ENCODE measurements at regions not wholly inside any gene's neighbourhood (a gene's known extent, or its start where the extent isn't known, plus 50 kb on each side); places are given as distances from the start of the nearest gene placed in this dataset.

DNA sequence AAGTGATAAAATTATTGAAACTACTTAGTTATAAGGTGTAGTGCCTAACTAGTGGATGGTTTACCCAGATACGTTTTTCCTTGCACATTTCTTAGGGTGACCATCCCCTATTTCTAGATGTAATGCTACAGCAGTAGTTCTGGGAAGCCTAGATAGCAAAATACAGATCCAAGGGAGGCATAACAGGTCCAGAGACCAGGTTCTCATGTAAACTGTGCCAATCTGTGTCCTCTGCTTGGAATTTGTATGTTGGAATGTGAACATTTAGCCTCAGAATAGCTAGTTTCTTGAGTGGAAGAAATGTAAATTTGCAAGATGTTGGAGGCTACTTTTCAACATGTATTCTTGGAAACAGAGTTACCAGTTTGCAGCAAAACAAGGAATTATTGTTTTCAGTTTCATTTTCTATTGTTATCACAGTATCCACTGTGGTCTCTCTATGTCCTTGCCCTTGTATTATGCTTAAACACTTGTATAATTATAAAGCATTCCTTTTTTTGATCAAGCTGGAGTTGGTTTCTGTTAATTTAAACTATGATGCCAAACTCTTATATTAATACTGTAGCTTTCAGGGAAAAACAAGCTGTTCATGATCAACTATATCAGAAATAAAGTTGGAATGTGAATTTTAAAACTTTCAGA, 102.0 kb upstream of the BRINP3 start:
- no peak overlapping the region for H3K4me3 ChIP-seq (ENCODE audit: low read length)
- DNase-seq (ENCODE audit: low read depth): no peak
- TF ChIP-seq, protein P1, sequence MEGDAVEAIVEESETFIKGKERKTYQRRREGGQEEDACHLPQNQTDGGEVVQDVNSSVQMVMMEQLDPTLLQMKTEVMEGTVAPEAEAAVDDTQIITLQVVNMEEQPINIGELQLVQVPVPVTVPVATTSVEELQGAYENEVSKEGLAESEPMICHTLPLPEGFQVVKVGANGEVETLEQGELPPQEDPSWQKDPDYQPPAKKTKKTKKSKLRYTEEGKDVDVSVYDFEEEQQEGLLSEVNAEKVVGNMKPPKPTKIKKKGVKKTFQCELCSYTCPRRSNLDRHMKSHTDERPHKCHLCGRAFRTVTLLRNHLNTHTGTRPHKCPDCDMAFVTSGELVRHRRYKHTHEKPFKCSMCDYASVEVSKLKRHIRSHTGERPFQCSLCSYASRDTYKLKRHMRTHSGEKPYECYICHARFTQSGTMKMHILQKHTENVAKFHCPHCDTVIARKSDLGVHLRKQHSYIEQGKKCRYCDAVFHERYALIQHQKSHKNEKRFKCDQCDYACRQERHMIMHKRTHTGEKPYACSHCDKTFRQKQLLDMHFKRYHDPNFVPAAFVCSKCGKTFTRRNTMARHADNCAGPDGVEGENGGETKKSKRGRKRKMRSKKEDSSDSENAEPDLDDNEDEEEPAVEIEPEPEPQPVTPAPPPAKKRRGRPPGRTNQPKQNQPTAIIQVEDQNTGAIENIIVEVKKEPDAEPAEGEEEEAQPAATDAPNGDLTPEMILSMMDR (conservative IDR thresholded peaks at IDR 0.05; ENCODE audit: low read depth, low read length): no peak

DNA sequence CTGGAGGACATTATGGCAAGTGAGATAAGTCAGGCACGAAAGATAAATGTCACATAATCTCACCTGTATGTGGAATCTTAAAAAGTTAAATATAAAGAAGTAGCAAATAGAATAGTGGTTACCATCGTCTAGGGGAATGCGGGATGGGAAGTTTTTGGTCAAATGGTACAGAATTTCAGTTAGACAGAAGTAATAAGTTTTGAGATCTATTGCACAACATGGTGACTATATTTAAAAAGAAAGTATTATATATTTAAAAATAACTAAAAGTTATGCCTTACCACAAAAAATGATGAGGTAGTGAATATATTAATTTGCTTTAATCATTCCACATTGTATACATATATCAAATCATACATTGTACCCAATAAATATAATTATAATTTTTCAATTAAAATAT, 106.2 kb upstream of the BRINP3 start:
- no peak for DNase-seq (ENCODE audit: low read depth)
- H3K4me3 ChIP-seq (ENCODE audit: low read length): no peak overlapping the region
- TF ChIP-seq, protein P1 (conservative IDR thresholded peaks at IDR 0.05; ENCODE audit: low read depth, low read length): no peak

DNA sequence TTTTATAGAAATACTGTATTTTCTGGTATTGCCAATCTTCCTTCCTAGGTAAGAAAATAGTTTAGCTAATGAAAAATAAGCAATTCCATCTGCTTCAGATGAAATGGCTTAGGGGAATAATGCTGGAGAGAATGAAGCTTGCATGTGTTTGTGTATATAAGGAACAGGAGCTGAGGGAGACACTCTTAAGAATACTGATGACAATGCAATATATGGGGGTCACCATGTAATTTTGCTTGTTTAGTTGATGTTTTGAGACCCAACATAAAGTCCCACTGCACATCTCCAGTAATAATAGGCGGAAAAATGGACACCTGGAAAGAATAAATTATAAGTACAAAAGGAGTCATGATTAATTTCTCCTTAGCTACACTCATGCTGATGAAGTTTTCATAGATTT, 110.8 kb upstream of the BRINP3 start:
- no peak for DNase-seq (ENCODE audit: low read depth)
- no peak overlapping the region for H3K4me3 ChIP-seq (ENCODE audit: low read length)
- TF ChIP-seq, protein P1 (conservative IDR thresholded peaks at IDR 0.05; ENCODE audit: low read depth, low read length): no peak

DNA sequence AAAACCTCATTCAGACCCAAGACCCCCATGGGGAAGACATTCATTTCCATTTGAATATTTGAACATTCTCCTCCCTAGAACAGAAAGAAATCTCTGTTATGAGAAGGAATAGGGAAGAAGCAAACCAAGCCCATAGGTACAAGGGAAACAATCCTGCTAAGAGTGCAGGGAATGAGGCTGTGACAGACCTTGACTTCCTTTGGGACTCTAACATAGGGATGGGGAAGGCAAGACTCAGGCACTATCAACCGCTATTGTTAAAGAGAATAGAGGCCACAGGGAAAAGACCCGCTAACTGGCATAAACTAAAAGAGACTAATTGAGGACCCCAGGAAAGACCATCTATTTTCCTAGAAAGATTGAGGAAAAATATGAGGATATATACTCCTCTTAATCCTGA, 117.8 kb upstream of the BRINP3 start:
- H3K4me3 ChIP-seq (ENCODE audit: low read length): no peak overlapping the region
- no peak for DNase-seq (ENCODE audit: low read depth)
- TF ChIP-seq, protein P1 (conservative IDR thresholded peaks at IDR 0.05; ENCODE audit: low read depth, low read length): no peak

DNA sequence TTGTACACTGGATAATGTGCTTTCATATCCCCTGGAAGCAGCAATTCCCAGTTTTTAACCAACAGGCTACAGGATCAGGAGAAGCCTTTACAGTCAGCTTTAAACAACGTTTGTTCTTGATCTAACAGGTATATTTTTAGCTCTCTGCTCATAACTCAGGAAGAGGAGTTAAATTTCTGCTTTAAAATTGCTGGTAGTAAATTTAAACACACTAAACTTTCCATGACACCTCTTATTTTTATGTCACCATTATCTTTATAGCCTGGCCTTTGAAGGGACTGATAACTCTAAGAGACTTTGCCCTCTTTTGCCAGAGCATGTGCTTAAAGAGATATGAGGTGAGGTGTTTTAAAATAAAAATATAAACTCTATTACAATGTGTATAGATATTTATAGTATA, 119.6 kb upstream of the BRINP3 start:
- DNase-seq (ENCODE audit: low read depth): no peak
- TF ChIP-seq, protein P1 (conservative IDR thresholded peaks at IDR 0.05; ENCODE audit: low read depth, low read length): no peak
- no peak overlapping the region for H3K4me3 ChIP-seq (ENCODE audit: low read length)

DNA sequence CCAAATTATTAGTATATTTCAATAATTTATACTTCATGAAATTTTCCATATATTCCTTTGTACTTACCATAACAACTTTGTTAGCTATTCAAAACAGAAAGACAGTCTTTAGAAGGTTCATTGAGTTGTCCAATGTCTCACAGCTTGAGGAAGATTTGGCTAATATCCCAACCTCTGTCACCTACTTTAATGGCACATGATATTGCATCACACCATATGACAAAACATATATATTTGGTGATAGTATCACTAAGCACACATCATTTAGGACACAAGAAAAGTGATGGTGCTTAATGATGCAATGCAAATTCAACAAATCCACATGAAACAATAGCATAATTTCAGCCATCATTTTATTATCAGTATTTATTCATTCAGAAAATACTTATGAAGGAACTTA, 122.0 kb upstream of the BRINP3 start:
- H3K4me3 ChIP-seq (ENCODE audit: low read length): no peak overlapping the region
- no peak for DNase-seq (ENCODE audit: low read depth)
- TF ChIP-seq, protein P1 (conservative IDR thresholded peaks at IDR 0.05; ENCODE audit: low read depth, low read length): no peak

DNA sequence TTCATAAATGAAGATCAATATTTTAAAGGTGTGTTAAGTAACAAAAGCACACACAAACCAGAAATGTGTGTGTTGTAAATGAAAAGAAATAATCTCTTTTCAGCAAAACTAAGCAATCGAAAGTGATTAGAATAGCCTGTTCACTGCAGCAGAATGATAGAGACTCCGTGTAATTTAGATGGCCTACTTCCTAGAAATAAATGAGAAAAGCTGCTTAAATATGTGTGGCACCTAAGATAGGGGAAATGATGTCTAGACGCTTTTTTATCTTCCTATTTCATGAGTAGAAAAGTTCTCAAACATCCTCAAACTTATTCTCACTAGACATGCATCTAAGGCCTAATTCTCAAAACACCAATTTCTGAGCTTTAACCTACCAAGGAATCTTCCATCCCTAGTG, 124.7 kb upstream of the BRINP3 start:
- no peak for DNase-seq (ENCODE audit: low read depth)
- TF ChIP-seq, protein P1 (conservative IDR thresholded peaks at IDR 0.05; ENCODE audit: low read depth, low read length): no peak
- H3K4me3 ChIP-seq (ENCODE audit: low read length): no peak overlapping the region
